ENCODE measurements at regions not wholly inside any gene's neighbourhood (a gene's known extent, or its start where the extent isn't known, plus 50 kb on each side); places are given as distances from the start of the nearest gene placed in this dataset.

GRCh38 chr2:831622-832021 is 119.0 kb upstream of the SNTG2 start:
- no peak for TF ChIP-seq POLR2AphosphoS5 (IDR thresholded peaks at IDR 0.05)
- no peak for TF ChIP-seq CTCF (IDR thresholded peaks at IDR 0.05)

All from stomach (tissue), 4 donors.